ENCODE measurements at regions not wholly inside any gene's neighbourhood (a gene's known extent, or its start where the extent isn't known, plus 50 kb on each side); places are given as distances from the start of the nearest gene placed in this dataset.

GRCh38 chr12:5223881-5224280, 180.2 kb downstream of the KCNA5 start:
- Histone ChIP-seq H3K4me3 (ENCODE audit: insufficient read length, low read depth) (no peak overlapping the region), H3K9ac (ENCODE audit: insufficient read length, low read depth) (no peak overlapping the region), H3K27me3 (ENCODE audit: insufficient read depth, insufficient read length) (peaks cover 24% of the 10 kb centered on the region), H3K4me1 (ENCODE audit: insufficient read depth, insufficient read length) (peaks cover 23% of the 10 kb centered on the region), H3K9me3 (ENCODE audit: insufficient read depth, low read length) (peaks cover 23% of the 10 kb centered on the region), H3K36me3 (ENCODE audit: insufficient read depth, insufficient read length, low read length) (peaks cover 9% of the 10 kb centered on the region)
- no peak for TF ChIP-seq SUZ12 (IDR thresholded peaks at IDR 0.05; ENCODE audit: extremely low read depth, insufficient read depth, insufficient read length)
- no peak for TF ChIP-seq YY1 (IDR thresholded peaks at IDR 0.05; ENCODE audit: insufficient read depth, insufficient read length)
- no peak for TF ChIP-seq ZNF274 (IDR thresholded peaks at IDR 0.05; ENCODE audit: low read depth, low read length)
- no peak for DNase-seq (ENCODE audit: low read depth, low spot score)

- DNase-seq (ENCODE audit: low read depth, low spot score), result no peak
- no peak overlapping the region for H3K4me3 ChIP-seq (ENCODE audit: insufficient read length, low read depth)
- H3K36me3 ChIP-seq (ENCODE audit: insufficient read depth, insufficient read length, low read length), result peaks cover 9% of the 10 kb centered on the region
- TF ChIP-seq SUZ12 (IDR thresholded peaks at IDR 0.05; ENCODE audit: extremely low read depth, insufficient read depth, insufficient read length) (no peak), YY1 (IDR thresholded peaks at IDR 0.05; ENCODE audit: insufficient read depth, insufficient read length) (no peak), ZNF274 (IDR thresholded peaks at IDR 0.05; ENCODE audit: low read depth, low read length) (no peak)
- peaks cover 10% of the 10 kb centered on the region for H3K4me1 ChIP-seq (ENCODE audit: insufficient read depth, insufficient read length)
- peaks cover 24% of the 10 kb centered on the region for H3K27me3 ChIP-seq (ENCODE audit: insufficient read depth, insufficient read length)
- peaks cover 28% of the 10 kb centered on the region for H3K9me3 ChIP-seq (ENCODE audit: insufficient read depth, low read length)
- H3K9ac ChIP-seq (ENCODE audit: insufficient read length, low read depth), result no peak overlapping the region
Observed at GRCh38 chr12:5226581-5226980, 182.9 kb downstream of the KCNA5 start.

GRCh38 chr12:5227708-5228373, 184.2 kb downstream of the KCNA5 start:
- Histone ChIP-seq H3K9ac (ENCODE audit: insufficient read length, low read depth) (no peak overlapping the region), H3K27me3 (ENCODE audit: insufficient read depth, insufficient read length) (peaks cover 21% of the 10 kb centered on the region), H3K9me3 (ENCODE audit: insufficient read depth, low read length) (peaks cover 28% of the 10 kb centered on the region), H3K4me1 (ENCODE audit: insufficient read depth, insufficient read length) (peaks cover 3% of the 10 kb centered on the region), H3K36me3 (ENCODE audit: insufficient read depth, insufficient read length, low read length) (peaks cover 10% of the 10 kb centered on the region), H3K4me3 (ENCODE audit: insufficient read length, low read depth) (no peak overlapping the region)
- TF ChIP-seq ZNF274 (IDR thresholded peaks at IDR 0.05; ENCODE audit: low read depth, low read length) (no peak), YY1 (IDR thresholded peaks at IDR 0.05; ENCODE audit: insufficient read depth, insufficient read length) (no peak), SUZ12 (IDR thresholded peaks at IDR 0.05; ENCODE audit: extremely low read depth, insufficient read depth, insufficient read length) (no peak)
- no peak for DNase-seq (ENCODE audit: low read depth, low spot score)

GRCh38 chr12:5230156-5230555, 186.5 kb downstream of the KCNA5 start:
- H3K4me3 ChIP-seq (ENCODE audit: insufficient read length, low read depth), result no peak overlapping the region
- H3K36me3 ChIP-seq (ENCODE audit: insufficient read depth, insufficient read length, low read length), result peaks cover 13% of the 10 kb centered on the region
- peaks cover 28% of the 10 kb centered on the region for H3K9me3 ChIP-seq (ENCODE audit: insufficient read depth, low read length)
- H3K4me1 ChIP-seq (ENCODE audit: insufficient read depth, insufficient read length), result no peaks in the 10 kb centered on the region
- no peak for TF ChIP-seq YY1 (IDR thresholded peaks at IDR 0.05; ENCODE audit: insufficient read depth, insufficient read length)
- TF ChIP-seq ZNF274 (IDR thresholded peaks at IDR 0.05; ENCODE audit: low read depth, low read length), result no peak
- TF ChIP-seq SUZ12 (IDR thresholded peaks at IDR 0.05; ENCODE audit: extremely low read depth, insufficient read depth, insufficient read length), result no peak
- peaks cover under 1% of the 10 kb centered on the region for H3K27me3 ChIP-seq (ENCODE audit: insufficient read depth, insufficient read length)
- DNase-seq (ENCODE audit: low read depth, low spot score), result no peak
- no peak overlapping the region for H3K9ac ChIP-seq (ENCODE audit: insufficient read length, low read depth)

GRCh38 chr12:5230861-5231260, 187.2 kb downstream of the KCNA5 start:
- Histone ChIP-seq H3K36me3 (ENCODE audit: insufficient read depth, insufficient read length, low read length) (peaks cover 13% of the 10 kb centered on the region), H3K4me3 (ENCODE audit: insufficient read length, low read depth) (no peak overlapping the region), H3K27me3 (ENCODE audit: insufficient read depth, insufficient read length) (no peaks in the 10 kb centered on the region)

GRCh38 chr12:5232291-5232690, 188.6 kb downstream of the KCNA5 start:
- no peaks in the 10 kb centered on the region for H3K4me1 ChIP-seq (ENCODE audit: insufficient read depth, insufficient read length)

More at GRCh38 chr12:5230861-5231260, 187.2 kb downstream of the KCNA5 start:
- Histone ChIP-seq H3K9ac (ENCODE audit: insufficient read length, low read depth) (no peak overlapping the region), H3K9me3 (ENCODE audit: insufficient read depth, low read length) (peaks cover 28% of the 10 kb centered on the region), H3K4me1 (ENCODE audit: insufficient read depth, insufficient read length) (no peaks in the 10 kb centered on the region)
- no peak for DNase-seq (ENCODE audit: low read depth, low spot score)
- TF ChIP-seq YY1 (IDR thresholded peaks at IDR 0.05; ENCODE audit: insufficient read depth, insufficient read length), result no peak

GRCh38 chr12:5232826-5233500, 189.3 kb downstream of the KCNA5 start:
- no peak for DNase-seq (ENCODE audit: low read depth, low spot score)

More at GRCh38 chr12:5232291-5232690, 188.6 kb downstream of the KCNA5 start:
- H3K36me3 ChIP-seq (ENCODE audit: insufficient read depth, insufficient read length, low read length), result peaks cover 9% of the 10 kb centered on the region
- TF ChIP-seq ZNF274 (IDR thresholded peaks at IDR 0.05; ENCODE audit: low read depth, low read length), result no peak
- TF ChIP-seq SUZ12 (IDR thresholded peaks at IDR 0.05; ENCODE audit: extremely low read depth, insufficient read depth, insufficient read length), result no peak
- TF ChIP-seq YY1 (IDR thresholded peaks at IDR 0.05; ENCODE audit: insufficient read depth, insufficient read length), result no peak
- no peaks in the 10 kb centered on the region for H3K27me3 ChIP-seq (ENCODE audit: insufficient read depth, insufficient read length)
- no peak overlapping the region for H3K4me3 ChIP-seq (ENCODE audit: insufficient read length, low read depth)
- DNase-seq (ENCODE audit: low read depth, low spot score), result no peak
- H3K9ac ChIP-seq (ENCODE audit: insufficient read length, low read depth), result no peak overlapping the region
- peaks cover 19% of the 10 kb centered on the region for H3K9me3 ChIP-seq (ENCODE audit: insufficient read depth, low read length)

More at GRCh38 chr12:5232826-5233500, 189.3 kb downstream of the KCNA5 start:
- Histone ChIP-seq H3K27me3 (ENCODE audit: insufficient read depth, insufficient read length) (no peaks in the 10 kb centered on the region), H3K9me3 (ENCODE audit: insufficient read depth, low read length) (peaks cover 14% of the 10 kb centered on the region), H3K9ac (ENCODE audit: insufficient read length, low read depth) (no peak overlapping the region), H3K4me1 (ENCODE audit: insufficient read depth, insufficient read length) (no peaks in the 10 kb centered on the region), H3K36me3 (ENCODE audit: insufficient read depth, insufficient read length, low read length) (peaks cover 9% of the 10 kb centered on the region), H3K4me3 (ENCODE audit: insufficient read length, low read depth) (no peak overlapping the region)
- TF ChIP-seq YY1 (IDR thresholded peaks at IDR 0.05; ENCODE audit: insufficient read depth, insufficient read length) (no peak), ZNF274 (IDR thresholded peaks at IDR 0.05; ENCODE audit: low read depth, low read length) (no peak), SUZ12 (IDR thresholded peaks at IDR 0.05; ENCODE audit: extremely low read depth, insufficient read depth, insufficient read length) (no peak)
